OCI-LY7 (cell line): ENCODE measurements at regions not wholly inside any gene's neighbourhood (a gene's known extent, or its start where the extent isn't known, plus 50 kb on each side); places are given as distances from the start of the nearest gene placed in this dataset.
A peak's percentile ranks its signal among the peaks of the same experiment; 100 is the strongest.

Source experiments
- BruUV-seq: library from RNA; stranded (reverse); fragments of 400-500 nt; replicated peaks from 2 replicates; lab custom pipeline; 2021; lab: Mats Ljungman, UMichigan
- CTCF ChIA-PET: fragments of 300-600 bp; sonication (Branson Sonifier 250); formaldehyde crosslinking; loops from one replicate; lab custom pipeline; 2022; ENCODE audit warnings: antibody characterized with exemption; ENCODE audit not compliant: unreplicated experiment; lab: Charles Lee
- POLR2A ChIA-PET: fragments of 300-600 bp; sonication (Branson Sonifier 250); formaldehyde crosslinking; loops from one replicate; lab custom pipeline; 2022; ENCODE audit warnings: antibody characterized with exemption; lab: Charles Lee
- DNase-seq: peaks from one replicate; pipeline ENCODE4 v3.0.0-alpha.2; 2015; ENCODE audit warnings: low spot score
- H2AFZ ChIP-seq: fragments of 200-600 bp; sonication (generic), shearing (Covaris generic); 2 replicates; pipeline ENCODE4 v1.6.1; 2014; ENCODE audit warnings: mild to moderate bottlenecking, antibody characterized with exemption, low read length, moderate library complexity
- H3K27ac ChIP-seq: fragments of 200-600 bp; sonication (generic); 2 replicates; pipeline ENCODE4 v1.5.1; 2014; ENCODE audit warnings: mixed run types, low read depth, mild to moderate bottlenecking, moderate library complexity, low read length, inconsistent platforms; ENCODE audit not compliant: poor library complexity, severe bottlenecking
- H3K36me3 ChIP-seq: fragments of 200-600 bp; sonication (generic); 2 replicates; pipeline ENCODE4 v1.6.1; 2014; ENCODE audit warnings: mild to moderate bottlenecking, antibody characterized with exemption, low read length, moderate library complexity, mixed read lengths; ENCODE audit not compliant: insufficient read depth
- H3K4me1 ChIP-seq: fragments of 200-600 bp; sonication (generic); 2 replicates; pipeline ENCODE4 v1.5.1; 2014; ENCODE audit warnings: mild to moderate bottlenecking, low read length; ENCODE audit not compliant: insufficient read depth, poor library complexity, severe bottlenecking
- H3K4me2 ChIP-seq: fragments of 200-600 bp; sonication (generic); 2 replicates; pipeline ENCODE4 v1.6.1; 2014; ENCODE audit warnings: mild to moderate bottlenecking, low read length
- H3K4me3 ChIP-seq: fragments of 200-600 bp; sonication (generic); 2 replicates; pipeline ENCODE4 v1.5.1; 2014; ENCODE audit warnings: mild to moderate bottlenecking, low read depth, low read length; ENCODE audit not compliant: poor library complexity, severe bottlenecking
- H3K79me2 ChIP-seq: fragments of 200-600 bp; sonication (generic); 2 replicates; pipeline ENCODE4 v1.6.1; 2016; ENCODE audit warnings: low read depth, mild to moderate bottlenecking, low read length, moderate library complexity, mixed read lengths; ENCODE audit not compliant: insufficient read depth
- H3K9me2 ChIP-seq: fragments of 200-600 bp; sonication (generic); 2 replicates; pipeline ENCODE4 v1.6.1; 2016; ENCODE audit warnings: mild to moderate bottlenecking, low read length, mixed read lengths; ENCODE audit not compliant: insufficient read depth
- H3K9me3 ChIP-seq: fragments of 200-600 bp; sonication (generic); 2 replicates; pipeline ENCODE4 v1.6.1; 2014; ENCODE audit warnings: mild to moderate bottlenecking, mixed run types, low read length, mixed read lengths
- H4K20me1 ChIP-seq: fragments of 200-600 bp; sonication (generic); 2 replicates; pipeline ENCODE4 v1.6.1; 2014; ENCODE audit warnings: mild to moderate bottlenecking, antibody characterized with exemption, low read length, moderate library complexity, mixed read lengths; ENCODE audit not compliant: insufficient read depth
- CTCF ChIP-seq: fragments of 200-600 bp; sonication (generic); conservative IDR thresholded peaks from 2 replicates; pipeline ENCODE4 v1.5.1; 2014; ENCODE audit warnings: mild to moderate bottlenecking, antibody characterized with exemption, low read length, moderate library complexity, mixed read lengths
- EZH2phosphoT487 ChIP-seq: fragments of 200-600 bp; sonication (generic); IDR thresholded peaks from 2 replicates; pipeline ENCODE4 v1.6.1; 2018; ENCODE audit warnings: low read depth, borderline replicate concordance, mild to moderate bottlenecking, mixed run types, antibody characterized with exemption, low read length, moderate library complexity, mixed read lengths
- intact Hi-C: fragments of 100-400 bp; cut with micrococcal nuclease; formaldehyde crosslinking; loops from one replicate; pipeline ENCODE4 v1.10.0; 2022; ENCODE audit not compliant: unreplicated experiment

GRCh38 chr2:8257502-8257901, 424.4 kb upstream of the ID2 start:
- no peak overlapping the region for H3K4me3 ChIP-seq
- no peaks in the 10 kb centered on the region for H3K9me2 ChIP-seq
- H3K27ac ChIP-seq, result no peak overlapping the region
- no peak overlapping the region for H2AFZ ChIP-seq
- H4K20me1 ChIP-seq, result no peaks in the 10 kb centered on the region
- H3K79me2 ChIP-seq, result no peaks in the 10 kb centered on the region
- H3K4me1 ChIP-seq, result peaks cover 5% of the 10 kb centered on the region
- H3K4me2 ChIP-seq, result no peak overlapping the region
- intact Hi-C loops, result no loop called here
- no peak for DNase-seq
- BruUV-seq, result no TSS peak
- ChIA-PET CTCF (no interaction called here), POLR2A (no interaction called here)
- no peaks in the 10 kb centered on the region for H3K9me3 ChIP-seq
- H3K36me3 ChIP-seq, result no peaks in the 10 kb centered on the region
- TF ChIP-seq EZH2phosphoT487, result no peak
- no peak for TF ChIP-seq CTCF

GRCh38 chr2:8258406-8258805, 423.4 kb upstream of the ID2 start:
- Histone ChIP-seq H3K9me2 (no peaks in the 10 kb centered on the region), H4K20me1 (no peaks in the 10 kb centered on the region), H3K79me2 (no peaks in the 10 kb centered on the region), H3K4me3 (no peak overlapping the region), H3K36me3 (no peaks in the 10 kb centered on the region), H3K4me1 (peaks cover 5% of the 10 kb centered on the region), H3K27ac (no peak overlapping the region), H3K9me3 (no peaks in the 10 kb centered on the region), H2AFZ (no peak overlapping the region), H3K4me2 (no peak overlapping the region)
- POLR2A ChIA-PET, result interaction anchor here (0.6 to 1.4 kb wide), 3 partner anchors 9 to 691 kb away, joined by 3 to 5 read pairs (median 3); no protein-coding TSS in a partner anchor
- TF ChIP-seq CTCF (no peak), EZH2phosphoT487 (no peak)
- no peak for DNase-seq
- intact Hi-C loops, result no loop called here
- CTCF ChIA-PET, result no interaction called here
- no TSS peak for BruUV-seq

- Histone ChIP-seq H3K4me3 (no peak overlapping the region), H3K27ac (no peak overlapping the region), H3K9me2 (no peaks in the 10 kb centered on the region), H2AFZ (no peak overlapping the region), H3K9me3 (no peaks in the 10 kb centered on the region), H3K4me1 (peaks cover 5% of the 10 kb centered on the region), H4K20me1 (no peaks in the 10 kb centered on the region), H3K36me3 (no peaks in the 10 kb centered on the region), H3K4me2 (no peak overlapping the region), H3K79me2 (no peaks in the 10 kb centered on the region)
- no TSS peak for BruUV-seq
- CTCF ChIA-PET, result no interaction called here
- POLR2A ChIA-PET, result interaction anchor here (1.4 kb wide), 1 partner anchor 8 kb away, joined by 5 read pairs; no protein-coding TSS in a partner anchor
- TF ChIP-seq CTCF (0 out of 2 replicates have a peak, but pooled peaks have one; percentile 19), EZH2phosphoT487 (no peak)
- DNase-seq, result no peak
- intact Hi-C loops, result no loop called here
Observed at GRCh38 chr2:8259106-8259840, 422.6 kb upstream of the ID2 start.
